Osteoblast (primary cell): ENCODE measurements at regions not wholly inside any gene's neighbourhood (a gene's known extent, or its start where the extent isn't known, plus 50 kb on each side); places are given as distances from the start of the nearest gene placed in this dataset.
A peak's percentile ranks its signal among the peaks of the same experiment; 100 is the strongest.

Experiments used
- DNase-seq: peaks from one replicate; pipeline ENCODE4 v3.0.0; 2011; ENCODE audit warnings: low spot score, mixed read lengths; ENCODE audit not compliant: insufficient read length; ENCODE audit errors: missing footprints
- H2AFZ ChIP-seq: 2 replicates; pipeline ENCODE4 v1.6.0; 2011; ENCODE audit warnings: mild to moderate bottlenecking, low read length
- H3K27ac ChIP-seq: 2 replicates; pipeline ENCODE4 v1.5.1; 2011; ENCODE audit warnings: mild to moderate bottlenecking, low read depth, low read length, moderate library complexity
- H3K27me3 ChIP-seq: 2 replicates; pipeline ENCODE4 v1.6.0; 2012; ENCODE audit warnings: mild to moderate bottlenecking, control low read depth, inconsistent platforms, low read length, moderate library complexity; ENCODE audit not compliant: insufficient read depth
- H3K36me3 ChIP-seq: 2 replicates; pipeline ENCODE4 v1.5.1; 2011; ENCODE audit warnings: mild to moderate bottlenecking, low read length, control low read depth, moderate library complexity; ENCODE audit not compliant: insufficient read depth
- H3K4me1 ChIP-seq: 2 replicates; pipeline ENCODE4 v1.5.1; 2011; ENCODE audit warnings: mild to moderate bottlenecking, low read length, control low read depth, moderate library complexity; ENCODE audit not compliant: insufficient read depth
- H3K4me2 ChIP-seq: 2 replicates; pipeline ENCODE4 v1.6.0; 2011; ENCODE audit warnings: mild to moderate bottlenecking, low read length; ENCODE audit not compliant: insufficient read depth
- H3K4me3 ChIP-seq: fragments of 200-600 bp; sonication (generic); 3 replicates; pipeline ENCODE4 v1.5.1; 2012; ENCODE audit warnings: mild to moderate bottlenecking, low read length, inconsistent platforms; ENCODE audit not compliant: insufficient read depth
- H3K79me2 ChIP-seq: 2 replicates; pipeline ENCODE4 v1.6.0; 2012; ENCODE audit warnings: mild to moderate bottlenecking, low read length, control low read depth, inconsistent platforms; ENCODE audit not compliant: insufficient read depth
- H3K9me3 ChIP-seq: 2 replicates; pipeline ENCODE4 v1.5.1; 2011; ENCODE audit warnings: low read depth, low read length, control low read depth
- H4K20me1 ChIP-seq: 2 replicates; pipeline ENCODE4 v1.6.0; 2012; ENCODE audit warnings: mild to moderate bottlenecking, low read length, control low read depth; ENCODE audit not compliant: insufficient read depth
- TF ChIP-seq, protein P1 (sequence below): IDR thresholded peaks from 2 replicates; pipeline ENCODE4 v1.5.1; 2011; ENCODE audit warnings: mild to moderate bottlenecking, low read depth, low read length, moderate library complexity; ENCODE audit errors: extremely low read depth

DNA sequence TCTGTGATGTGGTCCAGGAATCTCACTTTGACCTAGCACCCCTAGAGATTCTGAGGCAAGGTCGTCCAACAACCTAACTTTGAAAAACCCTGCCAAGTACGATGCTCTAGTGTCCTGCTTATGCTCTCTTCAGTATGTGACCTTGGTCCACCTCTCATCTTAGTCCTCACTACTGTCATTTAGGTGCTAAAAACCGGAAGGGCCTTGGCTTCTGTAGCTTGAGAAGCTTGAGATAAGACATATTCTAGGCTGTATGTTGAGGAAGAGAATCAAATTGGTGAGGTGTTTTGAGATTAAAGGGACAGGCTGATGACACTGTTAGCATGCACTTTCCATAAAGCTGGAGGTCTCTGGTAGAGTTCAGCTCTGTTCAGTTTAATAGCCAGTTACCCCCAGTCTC lies 57.0 kb upstream of the MTPN start:
- H3K79me2 ChIP-seq = no peaks in the 10 kb centered on the region
- no peaks in the 10 kb centered on the region for H3K4me1 ChIP-seq
- H3K9me3 ChIP-seq = no peaks in the 10 kb centered on the region
- H3K27ac ChIP-seq = no peak overlapping the region
- DNase-seq = no peak
- no peak overlapping the region for H3K4me3 ChIP-seq
- peaks cover 12% of the 10 kb centered on the region for H3K27me3 ChIP-seq
- no peak overlapping the region for H2AFZ ChIP-seq
- TF ChIP-seq, protein P1, sequence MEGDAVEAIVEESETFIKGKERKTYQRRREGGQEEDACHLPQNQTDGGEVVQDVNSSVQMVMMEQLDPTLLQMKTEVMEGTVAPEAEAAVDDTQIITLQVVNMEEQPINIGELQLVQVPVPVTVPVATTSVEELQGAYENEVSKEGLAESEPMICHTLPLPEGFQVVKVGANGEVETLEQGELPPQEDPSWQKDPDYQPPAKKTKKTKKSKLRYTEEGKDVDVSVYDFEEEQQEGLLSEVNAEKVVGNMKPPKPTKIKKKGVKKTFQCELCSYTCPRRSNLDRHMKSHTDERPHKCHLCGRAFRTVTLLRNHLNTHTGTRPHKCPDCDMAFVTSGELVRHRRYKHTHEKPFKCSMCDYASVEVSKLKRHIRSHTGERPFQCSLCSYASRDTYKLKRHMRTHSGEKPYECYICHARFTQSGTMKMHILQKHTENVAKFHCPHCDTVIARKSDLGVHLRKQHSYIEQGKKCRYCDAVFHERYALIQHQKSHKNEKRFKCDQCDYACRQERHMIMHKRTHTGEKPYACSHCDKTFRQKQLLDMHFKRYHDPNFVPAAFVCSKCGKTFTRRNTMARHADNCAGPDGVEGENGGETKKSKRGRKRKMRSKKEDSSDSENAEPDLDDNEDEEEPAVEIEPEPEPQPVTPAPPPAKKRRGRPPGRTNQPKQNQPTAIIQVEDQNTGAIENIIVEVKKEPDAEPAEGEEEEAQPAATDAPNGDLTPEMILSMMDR = no peak
- no peaks in the 10 kb centered on the region for H4K20me1 ChIP-seq
- no peak overlapping the region for H3K4me2 ChIP-seq
- H3K36me3 ChIP-seq = no peaks in the 10 kb centered on the region

DNA sequence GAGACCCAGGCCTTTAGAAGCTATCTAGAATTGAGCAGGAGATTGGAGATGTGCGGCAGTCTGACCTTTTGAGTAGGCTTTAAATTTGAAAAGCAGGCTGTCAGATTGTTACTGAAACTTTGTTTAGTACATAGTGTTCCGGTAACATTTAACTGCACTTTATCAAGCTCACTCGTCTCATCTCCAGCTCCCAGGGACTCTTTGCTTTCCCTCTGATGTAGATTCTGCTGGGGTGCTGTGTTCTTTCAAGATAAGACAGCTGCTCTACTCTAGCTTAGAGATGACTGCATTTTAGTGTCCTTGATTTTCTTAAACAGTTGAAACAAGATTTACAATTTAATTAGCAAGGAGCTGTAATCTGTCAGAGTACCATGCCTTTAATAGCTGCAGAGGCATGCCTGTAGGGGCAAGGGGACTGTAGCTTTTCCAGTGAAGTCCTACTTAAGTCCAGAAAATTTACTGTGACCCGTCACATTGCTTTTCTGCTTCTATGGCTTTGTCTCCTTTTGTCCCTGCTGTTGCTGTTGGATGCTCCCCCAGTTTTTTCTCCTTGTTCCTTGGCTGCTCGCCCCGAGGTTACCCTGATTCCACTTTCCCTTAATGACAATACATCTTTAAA lies 56.4 kb upstream of the MTPN start:
- DNase-seq = no peak
- TF ChIP-seq, protein P1 = no peak
- Histone ChIP-seq H3K36me3 (no peaks in the 10 kb centered on the region), H3K4me2 (no peak overlapping the region), H3K27me3 (peaks cover 12% of the 10 kb centered on the region), H3K9me3 (no peaks in the 10 kb centered on the region), H4K20me1 (no peaks in the 10 kb centered on the region), H3K4me1 (no peaks in the 10 kb centered on the region), H2AFZ (no peak overlapping the region), H3K79me2 (no peaks in the 10 kb centered on the region), H3K27ac (no peak overlapping the region), H3K4me3 (no peak overlapping the region)

DNA sequence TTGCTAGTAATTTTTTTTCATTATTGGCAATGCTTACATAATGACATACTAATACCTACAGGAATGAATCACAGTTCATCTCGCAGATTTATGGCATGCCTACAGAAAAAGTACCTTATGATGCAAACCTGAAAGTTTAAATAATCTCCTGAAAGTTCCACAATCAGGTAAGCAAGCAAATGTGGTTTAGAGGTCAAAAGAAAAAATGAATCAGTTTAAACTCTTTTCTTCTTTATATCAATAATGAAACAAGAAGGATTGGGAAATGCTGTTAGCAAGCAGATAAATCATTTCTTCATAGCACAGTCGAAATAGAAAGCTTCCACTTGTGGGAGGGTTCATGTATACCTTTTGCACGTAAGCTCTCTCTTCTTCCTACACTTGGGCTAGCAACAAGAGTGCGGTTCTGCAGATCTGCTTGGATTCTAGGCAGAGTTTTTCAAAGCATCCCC lies 53.7 kb upstream of the MTPN start:
- H3K4me2 ChIP-seq = no peak overlapping the region
- no peaks in the 10 kb centered on the region for H3K36me3 ChIP-seq
- TF ChIP-seq, protein P1 = no peak
- no peaks in the 10 kb centered on the region for H3K4me1 ChIP-seq
- H3K27me3 ChIP-seq = peaks cover 12% of the 10 kb centered on the region
- H2AFZ ChIP-seq = no peak overlapping the region
- H3K4me3 ChIP-seq = no peak overlapping the region
- H3K79me2 ChIP-seq = no peaks in the 10 kb centered on the region
- H4K20me1 ChIP-seq = no peaks in the 10 kb centered on the region
- peak; percentile 36 for DNase-seq
- no peaks in the 10 kb centered on the region for H3K9me3 ChIP-seq
- no peak overlapping the region for H3K27ac ChIP-seq

DNA sequence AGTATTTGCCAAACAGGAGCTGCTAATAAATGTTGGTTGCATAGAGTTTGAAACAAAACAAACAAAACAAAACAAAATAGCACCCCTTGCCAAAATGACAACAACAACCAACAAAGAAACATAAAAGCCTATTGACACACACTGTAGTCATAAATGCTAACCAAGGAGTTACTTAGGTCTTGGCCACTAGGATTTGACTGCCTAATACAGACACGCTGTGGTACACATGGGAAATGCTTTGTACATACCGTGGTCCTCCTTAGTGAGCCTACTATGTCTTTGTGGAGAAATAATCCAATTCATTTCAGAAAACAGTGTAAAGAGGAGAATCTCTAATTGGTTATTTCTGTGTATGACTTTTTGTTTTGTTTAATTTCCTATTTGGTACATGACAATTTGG lies 53.2 kb upstream of the MTPN start:
- Histone ChIP-seq H3K79me2 (no peaks in the 10 kb centered on the region), H3K27ac (no peak overlapping the region), H2AFZ (no peak overlapping the region), H3K4me3 (no peak overlapping the region), H3K4me2 (no peak overlapping the region), H3K9me3 (no peaks in the 10 kb centered on the region), H3K4me1 (no peaks in the 10 kb centered on the region), H3K36me3 (no peaks in the 10 kb centered on the region), H4K20me1 (no peaks in the 10 kb centered on the region), H3K27me3 (peaks cover 12% of the 10 kb centered on the region)
- no peak for DNase-seq
- TF ChIP-seq, protein P1 = no peak
